Gastrocnemius medialis (tissue), 4 donors: ENCODE measurements at regions not wholly inside any gene's neighbourhood (a gene's known extent, or its start where the extent isn't known, plus 50 kb on each side); places are given as distances from the start of the nearest gene placed in this dataset.

Experiments
- POLR2A ChIP-seq, 2 donors: fragments of 450-650 bp; IDR thresholded peaks; one replicate each; pipeline ENCODE4 v1.6.1; 2017; ENCODE audit warnings: antibody characterized with exemption in 2 of 2, mild to moderate bottlenecking in 2 of 2, moderate library complexity in 2 of 2
- TF ChIP-seq, protein P1 (sequence below), 5 experiments: fragments of 450-650 bp in 3 of 5; fragments of 200-600 bp in 2 of 5; sonication (generic) in 2 of 5; IDR thresholded peaks in 4 of 5; conservative IDR thresholded peaks in 1 of 5; 1 replicate in 4 of 5; 2 replicates in 1 of 5; pipeline ENCODE4 v1.5.1; 2016 to 2019; ENCODE audit warnings: antibody characterized with exemption in 5 of 5, mild to moderate bottlenecking in 3 of 5, moderate library complexity in 3 of 5

DNA sequence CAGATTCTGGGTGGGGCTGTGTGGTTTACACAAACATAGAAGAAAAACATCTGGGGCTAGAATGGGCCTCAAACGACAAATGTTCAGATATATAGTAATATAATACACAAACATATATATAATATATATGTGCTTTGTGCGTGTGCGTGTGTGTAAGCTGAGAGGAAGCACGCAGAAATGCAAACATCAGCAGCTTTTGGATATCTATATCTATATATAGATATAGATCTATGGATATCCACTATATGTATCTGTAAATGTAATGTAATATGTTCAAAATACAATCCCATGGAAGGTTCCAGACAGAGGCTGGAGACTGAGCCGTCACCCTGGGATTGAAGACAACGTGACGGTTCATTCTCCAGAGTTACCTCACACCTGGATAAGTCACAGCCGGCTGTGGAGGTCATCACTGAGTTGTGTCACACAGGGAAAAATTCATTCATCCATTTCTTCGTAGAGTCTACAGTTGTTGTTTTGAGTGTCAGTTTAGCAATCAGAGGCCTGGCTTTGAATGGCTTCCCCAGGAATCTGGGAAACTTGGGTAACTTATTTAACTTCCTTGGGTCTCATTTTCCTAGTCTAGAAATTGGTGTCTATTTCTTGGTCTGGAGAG, 123.0 kb upstream of the CPEB4 start:
- TF ChIP-seq, protein P1, sequence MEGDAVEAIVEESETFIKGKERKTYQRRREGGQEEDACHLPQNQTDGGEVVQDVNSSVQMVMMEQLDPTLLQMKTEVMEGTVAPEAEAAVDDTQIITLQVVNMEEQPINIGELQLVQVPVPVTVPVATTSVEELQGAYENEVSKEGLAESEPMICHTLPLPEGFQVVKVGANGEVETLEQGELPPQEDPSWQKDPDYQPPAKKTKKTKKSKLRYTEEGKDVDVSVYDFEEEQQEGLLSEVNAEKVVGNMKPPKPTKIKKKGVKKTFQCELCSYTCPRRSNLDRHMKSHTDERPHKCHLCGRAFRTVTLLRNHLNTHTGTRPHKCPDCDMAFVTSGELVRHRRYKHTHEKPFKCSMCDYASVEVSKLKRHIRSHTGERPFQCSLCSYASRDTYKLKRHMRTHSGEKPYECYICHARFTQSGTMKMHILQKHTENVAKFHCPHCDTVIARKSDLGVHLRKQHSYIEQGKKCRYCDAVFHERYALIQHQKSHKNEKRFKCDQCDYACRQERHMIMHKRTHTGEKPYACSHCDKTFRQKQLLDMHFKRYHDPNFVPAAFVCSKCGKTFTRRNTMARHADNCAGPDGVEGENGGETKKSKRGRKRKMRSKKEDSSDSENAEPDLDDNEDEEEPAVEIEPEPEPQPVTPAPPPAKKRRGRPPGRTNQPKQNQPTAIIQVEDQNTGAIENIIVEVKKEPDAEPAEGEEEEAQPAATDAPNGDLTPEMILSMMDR (IDR thresholded peaks at IDR 0.05 in 4 of 5, conservative IDR thresholded peaks at IDR 0.05 in 1 of 5): no peak
- TF ChIP-seq POLR2A (IDR thresholded peaks at IDR 0.05): no peak
